ENCODE measurements at regions not wholly inside any gene's neighbourhood (a gene's known extent, or its start where the extent isn't known, plus 50 kb on each side); places are given as distances from the start of the nearest gene placed in this dataset.

DNA sequence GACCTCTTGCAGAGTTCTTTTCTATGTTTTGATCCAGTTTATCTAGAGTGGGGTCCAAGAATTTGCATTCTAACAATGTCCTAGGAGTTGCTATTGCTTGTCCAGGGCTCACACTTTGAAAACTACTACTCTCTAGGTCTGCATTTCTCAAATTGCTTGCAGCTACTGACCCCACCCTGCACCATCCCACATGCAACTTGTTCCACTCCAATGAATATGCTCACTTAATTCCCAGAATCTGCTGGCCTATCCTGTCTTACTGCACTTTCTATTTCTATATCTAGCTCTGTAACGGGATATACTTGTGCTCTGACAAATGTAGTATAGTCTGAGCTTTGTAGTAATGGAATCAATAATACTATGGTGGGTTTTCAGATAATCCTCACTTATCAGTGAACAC, 570.3 kb downstream of the IQCM start:
- TF ChIP-seq POLR2A (IDR thresholded peaks at IDR 0.05) (no peak), CTCF (IDR thresholded peaks at IDR 0.05) (no peak)
